ENCODE measurements at regions not wholly inside any gene's neighbourhood (a gene's known extent, or its start where the extent isn't known, plus 50 kb on each side); places are given as distances from the start of the nearest gene placed in this dataset.

DNA sequence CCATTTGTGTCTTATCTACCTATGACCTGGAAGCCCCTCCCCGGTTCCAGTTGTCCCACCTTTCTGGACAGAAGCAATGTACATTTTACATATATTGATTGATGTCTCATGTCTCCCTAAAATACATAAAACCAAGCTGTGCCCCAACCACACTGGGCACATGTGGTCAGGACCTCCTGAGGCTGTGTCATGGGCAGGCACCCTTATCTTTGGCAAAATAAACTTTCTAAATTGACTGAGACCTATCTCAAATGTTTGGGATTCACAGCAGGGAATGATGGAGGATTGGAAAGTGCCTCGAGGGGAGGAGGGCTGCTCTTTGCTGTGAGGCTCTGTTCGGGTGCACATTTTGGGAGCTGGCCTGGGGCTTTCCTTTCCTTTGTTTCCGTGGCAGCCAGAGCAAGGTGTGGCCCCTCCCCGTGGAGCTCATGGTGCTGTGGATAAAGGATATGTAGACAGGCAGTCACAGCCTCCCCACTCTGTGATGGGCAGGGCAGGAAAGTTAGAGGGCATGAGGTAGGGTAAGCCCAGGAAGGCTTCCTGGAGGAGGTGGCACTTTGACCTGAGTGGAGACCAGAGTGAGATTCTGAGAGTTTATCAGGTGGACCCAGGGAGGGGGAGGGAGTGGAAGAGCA lies 615.6 kb downstream of the TBC1D22A start:
- H3K27me3 ChIP-seq (ENCODE audit: control insufficient read depth, insufficient read depth, low read length): no peaks in the 10 kb centered on the region
- FAIRE-seq (no peak), DNase-seq (ENCODE audit: low read depth) (no peak)
- H3K36me3 ChIP-seq (ENCODE audit: control insufficient read depth, insufficient read depth, low read length): no peaks in the 10 kb centered on the region
- no peak overlapping the region for H3K4me3 ChIP-seq (ENCODE audit: low read depth, low read length)
- no peak for TF ChIP-seq CTCF (IDR thresholded peaks at IDR 0.05; ENCODE audit: insufficient read depth, low read length, severe bottlenecking)

DNA sequence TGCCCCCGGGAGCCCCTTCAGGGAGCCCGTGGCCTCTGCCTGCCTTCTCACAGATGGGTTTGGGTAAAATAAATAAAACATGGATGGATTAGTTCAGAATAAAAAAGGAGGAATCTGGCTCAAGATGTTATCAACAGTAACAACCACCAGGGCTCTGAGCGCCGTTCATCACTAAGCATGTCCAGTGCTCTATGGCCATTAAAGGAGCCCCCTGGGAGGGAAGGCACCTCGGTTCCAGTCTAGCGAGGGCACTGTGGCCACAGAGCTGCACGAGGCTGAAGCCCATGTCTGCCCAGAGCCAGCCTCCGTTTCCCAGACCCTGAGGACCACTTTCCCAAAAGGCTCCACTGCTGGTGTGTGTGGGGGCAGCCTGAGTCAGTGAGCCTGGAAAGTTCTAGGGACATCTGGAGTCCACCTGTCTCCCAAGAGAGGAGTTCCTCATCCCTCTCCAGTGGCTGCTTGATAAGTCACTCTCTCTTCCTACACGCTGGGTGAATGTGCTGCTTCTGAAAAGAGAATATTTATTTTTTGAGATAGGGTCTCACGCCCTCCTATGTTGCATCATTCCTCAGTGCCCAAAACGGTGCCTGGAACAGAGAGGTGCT lies 614.6 kb downstream of the TBC1D22A start:
- TF ChIP-seq CTCF (IDR thresholded peaks at IDR 0.05; ENCODE audit: insufficient read depth, low read length, severe bottlenecking): no peak
- FAIRE-seq: no peak
- H3K4me3 ChIP-seq (ENCODE audit: low read depth, low read length): no peak overlapping the region

DNA sequence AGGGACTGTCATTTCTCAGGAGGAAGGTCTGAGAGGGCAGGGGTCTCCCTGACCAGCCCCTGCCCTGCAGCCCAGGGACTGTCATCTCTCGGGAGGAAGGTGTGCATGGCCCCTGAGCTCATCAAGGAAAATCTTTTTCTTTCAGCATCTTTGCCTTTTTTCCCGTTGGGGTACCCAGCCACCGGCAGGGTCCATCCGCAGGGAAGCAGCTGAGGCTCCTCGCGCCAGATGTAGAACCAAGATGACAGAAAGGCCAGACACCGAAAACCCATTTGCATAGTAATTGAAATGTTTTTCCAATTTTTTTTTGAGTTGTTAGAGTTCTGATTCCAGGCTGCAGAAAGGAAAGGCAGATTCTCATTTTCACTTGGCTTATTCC lies 613.9 kb downstream of the TBC1D22A start:
- FAIRE-seq (no peak), DNase-seq (ENCODE audit: low read depth) (no peak)
- Histone ChIP-seq H3K36me3 (ENCODE audit: control insufficient read depth, insufficient read depth, low read length) (no peaks in the 10 kb centered on the region), H3K4me3 (ENCODE audit: low read depth, low read length) (no peak overlapping the region), H3K27me3 (ENCODE audit: control insufficient read depth, insufficient read depth, low read length) (no peaks in the 10 kb centered on the region)
- TF ChIP-seq CTCF (IDR thresholded peaks at IDR 0.05; ENCODE audit: insufficient read depth, low read length, severe bottlenecking): no peak

More for the DNA sequence above, 614.6 kb downstream of the TBC1D22A start:
- H3K27me3 ChIP-seq (ENCODE audit: control insufficient read depth, insufficient read depth, low read length): no peaks in the 10 kb centered on the region
- DNase-seq (ENCODE audit: low read depth): no peak
- H3K36me3 ChIP-seq (ENCODE audit: control insufficient read depth, insufficient read depth, low read length): no peaks in the 10 kb centered on the region

GRCh38 chr22:47375621-47376321 lies 613.3 kb downstream of the TBC1D22A start:
- H3K27me3 ChIP-seq (ENCODE audit: control insufficient read depth, insufficient read depth, low read length): no peaks in the 10 kb centered on the region
- no peak for FAIRE-seq
- DNase-seq (ENCODE audit: low read depth): no peak
- no peak overlapping the region for H3K4me3 ChIP-seq (ENCODE audit: low read depth, low read length)
- H3K36me3 ChIP-seq (ENCODE audit: control insufficient read depth, insufficient read depth, low read length): no peaks in the 10 kb centered on the region
- no peak for TF ChIP-seq CTCF (IDR thresholded peaks at IDR 0.05; ENCODE audit: insufficient read depth, low read length, severe bottlenecking)

DNA sequence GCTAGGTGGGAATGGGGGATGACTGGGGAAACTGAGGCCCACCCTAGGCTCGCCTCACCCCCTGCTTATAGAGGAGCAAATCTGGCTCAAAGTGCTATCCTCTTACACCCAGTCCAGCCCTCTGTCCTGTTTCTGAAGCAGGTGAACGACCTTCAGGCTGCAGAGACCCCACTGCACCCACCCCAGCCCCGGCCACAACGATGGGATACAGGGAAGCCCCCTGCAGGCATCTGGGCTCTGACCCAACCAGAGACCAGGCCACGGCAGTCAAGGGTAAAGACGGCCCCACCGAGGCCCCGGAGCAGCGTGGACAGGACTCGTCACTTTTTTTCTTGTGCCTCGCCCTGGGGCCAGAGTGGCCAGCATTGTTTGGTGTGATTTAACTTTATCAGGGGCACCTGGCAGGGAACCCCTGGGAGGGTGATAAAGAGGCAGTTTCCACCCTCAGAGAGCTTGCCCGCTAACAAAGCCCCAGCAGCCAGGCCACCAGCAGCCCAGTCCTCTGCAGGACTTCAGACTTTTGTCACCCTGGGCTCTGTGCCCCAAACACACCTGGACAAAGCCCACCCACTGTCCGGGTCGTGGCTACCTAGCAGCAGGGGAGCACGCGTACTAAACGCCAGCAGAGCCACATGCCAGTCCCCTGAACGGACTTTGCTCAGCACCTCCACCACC lies 612.6 kb downstream of the TBC1D22A start:
- Histone ChIP-seq H3K4me3 (ENCODE audit: low read depth, low read length) (no peak overlapping the region), H3K36me3 (ENCODE audit: control insufficient read depth, insufficient read depth, low read length) (no peaks in the 10 kb centered on the region), H3K27me3 (ENCODE audit: control insufficient read depth, insufficient read depth, low read length) (no peaks in the 10 kb centered on the region)
- no peak for TF ChIP-seq CTCF (IDR thresholded peaks at IDR 0.05; ENCODE audit: insufficient read depth, low read length, severe bottlenecking)
- FAIRE-seq: no peak
- no peak for DNase-seq (ENCODE audit: low read depth)

Data from bronchial epithelial cell (primary cell).